NCI-H510A (cell line): ENCODE measurements at regions not wholly inside any gene's neighbourhood (a gene's known extent, or its start where the extent isn't known, plus 50 kb on each side); places are given as distances from the start of the nearest gene placed in this dataset.

Experiments used
- DNase-seq: peaks from one replicate; lab custom pipeline; 2025; lab: John Stamatoyannopoulos, UW

DNA sequence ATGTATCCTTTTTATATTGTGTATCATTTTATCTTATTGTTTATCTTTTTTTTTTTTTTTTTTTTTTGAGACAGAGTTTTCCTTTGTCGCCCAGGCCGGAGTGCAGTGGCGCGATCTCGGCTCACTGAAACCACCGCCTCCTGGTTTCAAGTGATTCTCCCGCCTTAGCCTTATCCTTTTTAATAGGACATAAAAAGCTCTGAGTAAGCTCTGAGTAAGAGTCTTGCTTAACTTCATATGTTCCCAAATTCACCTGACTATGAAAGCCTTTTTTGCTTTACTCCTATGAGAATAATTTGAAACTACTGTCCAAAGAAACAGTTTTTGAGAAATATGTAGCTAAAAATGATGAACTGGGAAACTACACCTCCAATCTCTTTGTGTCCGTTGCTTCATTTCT is 525.5 kb downstream of the IRS1 start:
- no peak for DNase-seq

DNA sequence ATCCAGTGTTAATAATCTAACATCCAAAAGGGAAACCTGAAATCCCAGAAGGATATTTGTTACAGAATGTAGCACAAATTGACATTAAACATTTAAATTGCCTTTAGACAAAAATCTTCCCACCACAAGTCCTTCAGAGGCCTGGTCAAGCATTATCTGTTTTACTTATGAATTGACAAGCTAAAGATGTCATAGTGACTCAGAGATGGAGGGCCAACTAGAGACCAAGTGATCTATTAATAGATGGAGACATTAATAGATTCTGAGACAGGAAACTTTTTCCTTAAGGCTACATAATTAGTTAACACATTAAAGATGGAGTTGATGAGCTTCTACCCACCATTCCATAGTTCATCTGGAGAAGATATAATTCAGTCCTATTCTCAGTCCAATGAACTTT is 526.2 kb downstream of the IRS1 start:
- DNase-seq, result no peak

DNA sequence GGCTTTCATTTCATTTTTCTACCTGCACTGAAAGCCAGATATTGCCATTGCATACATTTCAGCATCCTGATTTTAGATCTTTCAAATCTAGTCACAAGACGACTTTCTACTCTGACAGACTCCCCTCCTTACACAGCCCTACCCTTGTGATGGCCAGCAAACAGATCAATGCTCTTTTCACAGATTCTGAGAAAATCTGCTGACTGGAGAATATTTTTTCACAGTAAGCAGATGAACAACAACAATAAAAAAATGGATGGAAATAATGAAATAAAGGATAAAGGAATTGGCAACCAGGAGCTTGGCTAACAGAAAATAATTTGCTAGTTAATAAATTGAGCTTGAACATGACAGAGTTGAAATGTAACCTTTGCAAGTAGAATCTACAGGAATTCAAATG is 527.2 kb downstream of the IRS1 start:
- no peak for DNase-seq

DNA sequence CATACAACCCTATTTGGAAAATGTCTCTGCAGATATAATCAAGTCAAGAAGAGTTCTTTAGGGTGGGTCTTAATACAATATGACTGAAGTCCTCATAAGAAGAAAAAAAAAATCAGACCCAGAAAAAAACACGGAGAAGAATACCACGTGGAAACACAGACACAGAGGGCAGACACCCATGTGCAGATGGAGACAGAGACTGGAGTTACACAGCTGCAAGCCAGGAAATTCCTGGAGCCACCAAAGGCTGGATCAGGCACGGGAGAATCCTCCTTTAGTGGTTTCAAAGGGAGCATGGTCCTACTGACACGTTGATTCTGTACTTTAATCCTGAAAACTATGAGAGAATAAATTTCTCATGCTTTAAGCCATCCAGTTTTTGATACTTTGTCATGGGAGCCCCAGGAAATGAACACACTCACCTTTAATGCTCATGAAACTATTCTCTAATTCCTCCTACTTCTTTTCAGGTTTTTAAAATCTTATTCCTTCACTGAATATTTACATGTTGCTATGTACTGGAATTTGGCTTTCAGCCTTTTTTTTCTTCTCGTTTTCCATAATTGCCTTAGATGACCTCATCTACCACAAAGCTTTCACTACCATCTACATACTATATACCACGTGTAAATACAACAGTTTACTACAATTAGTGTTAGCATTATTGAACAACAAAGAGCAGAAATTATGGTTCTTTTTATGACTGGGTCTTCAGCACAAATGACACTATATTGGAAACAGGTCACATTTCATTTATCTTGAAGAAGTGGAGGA is 529.1 kb downstream of the IRS1 start:
- no peak for DNase-seq

DNA sequence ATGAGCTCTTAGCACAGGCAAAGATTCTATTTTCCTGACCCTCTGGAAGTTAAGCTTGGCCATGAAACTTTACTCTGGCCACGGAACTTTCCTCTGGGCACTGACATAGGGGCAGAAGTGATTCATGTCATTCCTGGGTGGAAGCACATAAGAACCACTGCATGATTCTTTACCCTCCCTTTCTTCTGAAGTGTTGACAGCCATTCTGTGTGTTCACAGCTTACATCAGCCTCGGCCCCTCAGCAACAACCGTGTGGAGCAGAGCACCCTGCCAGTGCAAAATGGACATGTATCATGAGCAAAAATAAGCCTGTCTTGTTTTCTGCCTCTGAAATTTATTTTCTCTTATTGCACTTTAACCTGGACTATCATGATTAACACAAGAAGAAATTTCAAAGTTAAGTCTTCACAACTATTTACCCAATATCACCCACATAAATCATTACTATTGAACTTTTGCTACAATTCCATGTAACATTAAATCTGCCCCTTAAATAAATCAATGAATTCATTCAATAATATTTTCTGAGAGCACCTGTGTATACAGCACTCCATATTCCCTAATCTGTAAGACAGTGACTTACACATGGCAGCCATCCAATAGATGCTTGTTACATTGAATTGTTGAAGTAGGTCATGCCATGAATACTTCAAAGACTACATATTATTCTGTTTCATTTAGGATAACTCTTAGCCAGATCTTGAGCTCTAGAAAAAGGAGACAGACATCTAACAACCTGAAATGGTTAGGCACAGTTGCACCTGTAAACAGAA is 531.9 kb downstream of the IRS1 start:
- no peak for DNase-seq

DNA sequence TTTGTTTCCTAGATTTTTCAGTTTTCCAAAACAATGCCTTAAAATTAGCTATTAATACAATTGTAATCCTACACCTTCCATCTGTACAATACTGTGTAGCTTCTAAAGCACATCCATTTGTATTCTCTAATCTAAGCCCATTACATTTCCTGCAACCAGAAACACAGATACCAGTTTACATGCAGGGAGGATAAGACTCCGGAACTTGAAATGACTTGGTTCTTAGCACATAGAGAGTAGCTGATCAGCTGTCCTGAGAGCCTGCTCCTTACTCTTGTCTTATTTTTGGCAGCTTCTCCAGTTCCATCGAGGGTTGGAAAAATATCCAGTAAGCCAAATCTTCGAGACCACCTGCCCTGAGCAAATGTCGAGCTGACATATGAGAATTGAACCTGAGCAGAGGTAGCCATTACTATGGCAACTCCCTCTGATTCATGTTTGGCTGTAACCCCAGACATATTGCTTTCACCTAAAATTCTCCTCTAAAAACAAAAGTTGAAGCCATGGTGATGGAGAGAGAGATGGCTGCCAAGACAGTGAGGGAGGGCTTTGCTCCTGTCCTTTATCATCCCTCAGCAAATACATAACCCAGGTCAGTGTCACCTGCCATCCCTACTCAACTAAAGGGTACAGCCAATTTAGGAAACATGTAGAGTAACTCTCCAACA is 542.8 kb downstream of the IRS1 start:
- DNase-seq, result no peak

DNA sequence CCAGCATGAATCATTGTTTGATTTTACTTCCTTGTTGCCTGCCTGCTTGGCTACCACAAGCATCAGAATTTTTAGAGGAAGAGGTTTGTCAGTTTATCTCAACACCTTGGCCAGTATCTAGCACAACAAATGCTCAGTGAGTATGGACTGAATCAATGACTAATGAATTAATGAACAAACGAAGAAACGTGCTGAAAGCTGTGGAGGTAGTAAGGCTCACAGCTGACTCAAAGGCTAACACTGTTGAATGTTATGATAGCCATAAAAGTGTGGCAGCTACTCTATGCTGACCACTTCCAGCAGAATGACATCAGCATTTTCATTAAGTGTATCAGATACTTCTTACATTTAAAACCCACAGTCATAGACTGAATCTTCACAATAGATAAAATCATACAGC is 543.4 kb downstream of the IRS1 start:
- no peak for DNase-seq

DNA sequence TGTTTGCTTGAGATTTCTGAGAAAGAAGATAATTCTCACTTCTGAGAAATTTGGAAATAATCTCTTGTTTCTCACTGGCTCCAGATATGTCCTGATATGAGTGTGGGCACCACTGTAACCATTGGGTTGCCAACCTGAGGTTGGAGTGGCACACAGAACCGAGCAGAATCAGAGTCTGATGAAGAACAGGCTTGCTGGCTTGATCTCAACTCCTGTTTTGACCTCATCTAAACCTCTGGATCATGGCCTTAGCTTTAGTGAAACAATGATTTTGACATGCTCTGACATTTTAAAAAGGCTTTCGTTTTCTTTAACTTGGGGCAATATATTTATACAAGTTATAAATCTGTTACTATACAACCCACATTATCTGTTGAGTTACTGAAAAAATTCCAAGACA is 548.0 kb downstream of the IRS1 start:
- no peak for DNase-seq

DNA sequence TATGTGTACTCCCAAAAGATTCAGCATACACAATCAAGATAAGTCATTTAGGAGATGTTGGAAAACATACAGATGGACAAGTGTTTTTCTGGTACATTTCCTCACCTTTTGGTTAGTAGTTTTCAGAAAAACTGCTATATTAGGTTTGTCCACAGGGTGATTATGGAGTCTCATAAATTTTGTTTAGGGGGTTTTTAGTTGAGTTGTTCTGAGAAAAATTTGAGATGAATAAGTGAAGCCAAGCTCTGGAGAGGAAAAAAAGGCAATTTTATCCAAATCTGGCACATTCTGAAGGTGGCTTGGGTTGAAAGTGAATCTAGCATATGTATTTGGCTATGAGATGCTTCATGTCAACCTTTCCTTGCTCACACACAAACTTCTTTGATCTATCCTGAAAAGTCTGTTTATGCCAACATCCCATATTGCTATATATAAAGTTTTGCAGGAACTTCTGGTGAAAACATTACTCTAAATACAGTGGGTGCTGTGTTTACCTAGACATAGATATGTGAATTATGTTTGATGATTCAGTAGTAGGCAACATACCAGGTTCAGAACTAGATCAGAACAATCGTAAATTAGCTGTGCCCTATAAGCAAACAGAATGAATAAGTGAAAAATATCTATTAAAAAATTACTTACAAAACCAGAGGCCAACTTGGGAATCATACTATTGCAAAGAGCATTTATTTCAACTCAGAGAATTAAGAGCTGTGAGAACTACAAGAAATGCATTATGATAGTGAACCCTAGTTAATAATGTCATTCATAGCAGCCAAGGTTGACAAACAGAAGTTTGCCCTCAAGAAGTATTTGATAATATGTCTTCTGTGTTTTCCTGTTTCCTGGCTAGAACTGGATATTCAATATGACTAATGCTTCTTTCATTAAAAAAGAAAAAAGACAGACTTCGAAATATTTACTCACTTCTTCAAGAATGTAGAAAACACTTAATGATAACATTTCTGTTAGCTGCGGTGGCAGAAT is 552.0 kb downstream of the IRS1 start:
- no peak for DNase-seq

DNA sequence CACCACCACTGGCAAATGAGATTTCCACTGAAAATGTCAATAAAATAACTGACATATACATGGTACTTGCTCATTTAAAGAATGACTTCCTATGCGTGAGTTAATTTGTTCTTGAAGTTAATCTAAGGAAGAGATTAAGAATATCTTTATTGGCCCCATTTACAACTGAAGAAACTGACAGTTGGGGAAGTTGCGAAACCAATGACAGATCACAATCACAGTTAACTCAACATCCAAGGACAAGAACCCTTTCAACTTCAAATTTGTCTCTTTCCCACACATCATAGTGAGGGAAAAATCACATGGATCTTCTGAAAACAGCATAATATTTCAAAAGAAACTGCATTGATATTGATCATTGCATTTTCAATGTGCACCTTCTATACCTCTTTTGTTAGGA is 565.4 kb downstream of the IRS1 start:
- no peak for DNase-seq

DNA sequence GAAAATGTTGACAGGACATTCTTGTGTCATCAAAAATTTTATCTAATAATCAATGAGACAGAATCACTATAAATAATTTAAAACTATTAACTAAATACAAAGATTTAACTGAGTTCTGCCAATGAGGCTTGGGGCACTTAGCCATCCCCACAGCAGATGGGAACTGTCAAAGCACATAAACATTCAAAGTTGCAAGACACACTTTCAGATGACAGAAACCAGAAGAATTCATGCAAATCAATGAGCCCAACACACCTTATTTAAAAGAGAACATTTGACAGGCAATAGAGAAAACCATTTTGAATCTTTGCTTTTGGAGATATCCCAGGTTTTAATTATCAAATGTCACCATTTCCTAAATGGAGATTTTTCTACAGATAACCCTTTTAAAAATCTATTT is 566.2 kb downstream of the IRS1 start:
- DNase-seq, result no peak

DNA sequence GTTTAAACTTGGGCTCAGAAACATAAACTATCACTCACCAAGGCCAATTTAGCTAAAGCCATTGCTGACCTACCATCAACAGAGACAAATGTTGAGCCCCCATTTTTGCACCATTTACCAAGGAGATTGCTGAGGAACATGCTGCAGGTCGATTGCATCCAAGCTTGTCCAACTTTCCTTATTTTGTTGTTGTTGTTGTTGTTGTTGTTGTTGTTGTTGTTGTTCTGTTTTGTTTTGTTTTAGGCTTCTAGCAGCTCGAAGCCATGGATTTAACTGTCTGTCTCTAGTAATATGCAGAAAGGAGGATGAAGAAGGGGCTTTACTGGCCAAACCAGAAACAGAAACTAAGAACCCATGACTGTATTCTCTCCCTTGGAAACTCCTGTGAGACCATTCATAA is 571.5 kb downstream of the IRS1 start:
- no peak for DNase-seq

DNA sequence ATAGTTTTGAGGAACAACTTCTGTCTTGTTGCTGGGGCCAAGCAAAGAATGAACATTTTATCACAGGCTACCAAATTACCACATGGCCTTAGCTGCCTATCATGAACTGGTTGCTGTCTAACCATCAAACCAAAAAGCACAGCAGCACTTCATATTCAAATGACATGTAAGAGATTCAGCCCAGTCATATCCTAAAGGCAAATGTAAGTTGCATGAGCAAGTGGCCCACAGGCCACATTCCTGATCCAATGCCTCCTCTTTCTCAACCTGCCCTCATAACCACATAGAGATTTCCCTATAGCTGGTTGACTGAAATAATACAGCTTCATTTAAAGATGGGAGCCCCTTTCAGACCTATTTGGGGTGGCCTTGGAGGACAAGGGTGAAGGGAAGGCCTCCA is 572.3 kb downstream of the IRS1 start:
- DNase-seq, result no peak

DNA sequence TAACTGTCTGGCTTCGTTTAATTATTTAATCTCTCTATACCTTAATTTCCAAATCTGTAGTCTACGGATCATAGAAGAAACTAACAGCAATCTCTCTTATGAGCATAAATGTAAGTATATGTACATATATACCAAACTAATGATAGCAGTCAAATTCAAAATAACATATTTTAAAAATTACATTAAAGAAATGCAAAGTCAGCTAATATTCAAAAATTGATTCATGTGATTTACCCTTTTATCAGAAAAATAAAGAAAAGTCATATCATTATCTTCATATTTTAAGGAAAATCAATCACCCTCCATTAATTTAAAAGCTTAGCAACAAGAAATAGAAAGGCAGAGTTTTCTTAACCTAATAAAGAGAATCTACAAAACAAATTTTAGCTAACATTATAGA is 575.9 kb downstream of the IRS1 start:
- DNase-seq, result no peak

DNA sequence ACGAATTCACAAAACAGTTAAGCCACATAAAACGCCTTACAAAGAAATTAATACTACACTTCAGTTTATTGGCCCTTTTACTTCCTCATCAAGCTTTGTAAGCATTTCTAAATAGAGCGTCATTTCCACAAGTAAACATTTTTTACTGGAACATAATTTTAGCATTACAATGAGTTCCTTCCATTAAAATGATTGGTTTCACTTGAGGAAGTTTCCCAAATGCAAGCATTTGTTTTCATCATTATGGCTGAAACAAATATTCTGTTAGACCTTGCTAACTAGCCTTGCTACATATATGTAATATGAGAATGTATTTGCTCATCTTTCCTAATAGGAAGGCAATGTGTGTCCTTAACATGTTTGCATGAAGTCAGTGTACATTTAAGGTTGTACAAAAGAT is 579.1 kb downstream of the IRS1 start:
- DNase-seq, result no peak

DNA sequence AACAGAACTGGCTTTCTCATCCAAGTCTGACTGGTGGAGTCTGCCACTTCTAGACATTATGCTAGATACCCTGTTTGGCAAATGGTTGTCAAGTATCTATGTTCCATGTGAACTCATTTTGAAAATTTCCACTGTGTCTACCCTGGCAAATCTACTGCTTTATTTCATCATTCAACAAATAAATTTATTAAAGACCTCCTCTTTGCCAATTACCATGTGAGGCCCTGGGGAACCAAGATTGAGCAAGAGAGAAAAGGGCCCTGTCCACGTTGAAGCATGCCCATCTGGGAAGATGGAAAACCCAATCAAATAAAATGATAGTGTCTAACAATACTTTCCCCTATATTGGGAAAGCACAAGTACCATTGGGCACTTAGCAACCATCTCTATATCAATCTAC is 582.4 kb downstream of the IRS1 start:
- no peak for DNase-seq

DNA sequence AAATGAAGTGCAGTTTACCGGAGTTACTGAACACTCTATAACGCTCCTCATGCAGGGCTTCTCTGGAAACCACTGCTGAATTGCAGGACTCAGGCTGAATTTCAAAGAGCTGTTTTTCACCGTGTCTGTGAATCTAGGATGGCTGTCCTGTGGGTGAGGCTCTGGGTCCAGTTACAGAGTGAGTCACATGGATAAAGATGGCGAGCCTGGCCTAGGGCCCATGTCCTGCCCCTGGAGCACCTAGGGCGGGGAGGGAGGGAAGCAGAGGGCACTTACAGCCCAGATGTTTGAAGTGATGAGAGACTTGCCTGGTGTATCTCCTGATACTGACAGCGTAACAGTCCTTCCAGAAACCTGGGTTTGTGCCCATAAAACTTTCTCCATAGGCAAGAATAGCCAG is 583.0 kb downstream of the IRS1 start:
- no peak for DNase-seq

DNA sequence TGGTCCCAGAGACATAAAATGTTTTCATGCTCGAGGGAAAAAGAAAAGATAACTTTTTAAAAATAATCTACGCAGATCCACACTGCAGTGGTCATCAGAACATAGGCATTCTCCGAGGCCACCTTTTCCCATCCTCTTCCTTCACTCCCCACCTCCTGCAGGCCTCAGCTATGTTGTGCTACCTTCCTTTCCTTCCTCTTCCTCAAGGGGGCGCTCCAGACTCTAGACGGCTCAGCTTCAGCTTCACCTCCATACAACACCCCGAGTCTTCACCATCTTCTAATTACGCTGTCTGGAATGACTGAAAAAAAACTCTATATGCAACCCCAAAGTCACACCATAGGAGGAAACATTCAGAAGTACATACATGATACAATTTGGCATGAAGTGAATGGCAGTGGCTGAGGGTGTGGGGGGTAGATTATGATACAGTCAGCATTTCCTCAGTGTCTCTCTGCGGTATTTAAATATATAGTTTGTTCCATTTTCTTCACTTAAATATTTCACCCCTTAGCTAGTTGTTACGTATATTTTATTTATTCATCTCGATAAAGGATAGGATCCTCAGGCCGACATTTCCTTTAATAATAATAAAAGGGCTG is 583.6 kb downstream of the IRS1 start:
- DNase-seq, result no peak

DNA sequence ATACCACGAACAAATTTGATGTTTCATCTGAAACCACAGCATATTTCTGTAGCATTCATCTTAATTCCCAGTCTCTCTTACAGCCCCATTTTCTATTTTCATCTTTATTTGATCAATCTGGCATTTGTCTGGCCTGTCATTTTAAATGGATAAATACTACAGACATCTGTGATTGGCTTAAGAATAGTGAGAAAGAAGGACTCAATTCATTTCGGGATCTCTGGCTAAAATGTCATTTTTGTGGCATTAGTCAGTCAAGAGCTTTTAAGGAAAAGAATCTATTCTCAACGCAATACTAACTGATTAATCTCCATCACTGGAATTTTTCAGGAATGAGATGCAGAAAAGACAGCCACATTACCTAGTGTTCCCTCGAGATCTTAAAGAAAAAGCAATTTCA is 585.9 kb downstream of the IRS1 start:
- DNase-seq, result no peak

DNA sequence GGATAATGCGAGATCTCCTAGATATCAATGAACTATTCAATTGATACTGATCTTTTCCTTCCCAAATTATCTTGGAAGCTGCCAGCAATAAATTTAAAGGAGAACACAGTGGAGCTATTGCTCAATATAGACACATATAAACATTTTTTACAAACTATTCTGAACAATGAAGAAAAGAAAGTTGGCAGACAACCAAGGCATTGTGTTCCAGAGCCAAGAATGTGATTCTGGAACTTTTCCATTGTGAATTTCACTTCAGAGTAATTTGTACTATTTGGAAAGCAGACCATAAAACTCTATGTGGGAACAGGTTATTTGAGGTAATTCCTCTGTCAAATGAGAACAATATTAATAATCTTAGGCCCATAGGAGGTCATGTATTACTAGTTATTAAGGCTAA is 588.2 kb downstream of the IRS1 start:
- no peak for DNase-seq

DNA sequence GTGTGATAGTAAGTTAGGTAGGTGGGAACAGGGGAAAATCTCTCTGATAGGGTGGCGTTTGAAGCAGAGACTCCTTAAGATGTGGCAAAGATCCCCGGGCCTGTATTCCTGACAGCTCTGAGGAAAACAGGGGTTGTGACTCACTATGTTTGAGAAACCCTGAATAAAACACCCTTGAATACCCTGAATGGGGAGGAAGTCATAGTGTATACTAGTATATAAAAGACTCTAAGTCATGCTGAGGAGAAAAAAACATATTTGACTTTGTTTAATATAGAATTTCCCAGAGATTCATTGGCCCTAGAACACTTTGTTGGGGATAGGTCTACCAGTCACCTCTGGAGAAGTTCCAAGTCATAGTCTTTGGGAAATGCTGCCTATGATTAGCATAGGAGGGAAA is 590.9 kb downstream of the IRS1 start:
- no peak for DNase-seq

DNA sequence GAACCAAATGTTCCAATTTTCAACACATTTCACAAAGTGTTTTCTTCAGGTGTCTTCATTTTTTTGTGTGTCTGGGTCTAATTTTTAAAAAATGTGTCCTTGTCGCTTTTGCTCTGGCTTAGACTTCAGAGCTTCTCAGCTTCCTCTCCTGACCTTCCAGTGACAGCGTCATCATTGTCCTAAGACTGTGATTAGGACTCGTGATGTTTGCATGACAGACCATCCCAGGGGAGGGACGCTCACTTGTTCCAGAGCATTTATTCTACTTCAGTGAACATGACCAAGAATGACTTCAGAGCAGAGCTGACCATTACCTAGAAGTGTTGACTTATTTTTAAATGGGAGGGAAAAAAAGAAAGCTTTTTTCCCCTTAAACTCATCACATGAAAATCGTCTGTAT is 591.9 kb downstream of the IRS1 start:
- no peak for DNase-seq
